ENCODE measurements at regions not wholly inside any gene's neighbourhood (a gene's known extent, or its start where the extent isn't known, plus 50 kb on each side); places are given as distances from the start of the nearest gene placed in this dataset.
"Not testable (repeated sequence)": the region's sequence is repeated elsewhere in the genome, so short reads cannot be mapped to it uniquely, and the experiment has no call there.

DNA sequence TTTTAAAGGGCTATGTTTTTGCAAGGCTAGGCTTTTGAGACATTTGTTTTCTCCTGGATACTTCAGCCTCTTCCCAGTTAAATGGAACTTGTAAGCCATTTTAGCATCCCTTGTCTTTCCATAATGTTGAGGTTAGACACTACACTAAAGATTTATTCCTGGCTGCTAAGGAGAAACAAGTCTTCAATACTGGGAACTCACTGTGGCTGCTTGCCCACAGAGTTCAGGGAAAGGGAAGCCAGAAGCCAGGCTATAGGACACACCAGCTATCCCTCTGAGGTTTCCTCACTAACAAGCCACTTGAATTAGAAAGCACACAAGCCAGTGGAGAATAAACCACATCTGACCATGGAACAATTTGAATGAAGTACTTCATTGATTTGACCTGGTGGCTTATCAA lies 421.7 kb upstream of the CHRM2 start:
- DNase-seq (ENCODE audit: low read depth, low spot score) = no peak
- no peak overlapping the region for H3K27ac ChIP-seq

GRCh38 chr7:136441835-136442234 lies 426.6 kb upstream of the CHRM2 start:
- no peak overlapping the region for H3K27ac ChIP-seq

DNA sequence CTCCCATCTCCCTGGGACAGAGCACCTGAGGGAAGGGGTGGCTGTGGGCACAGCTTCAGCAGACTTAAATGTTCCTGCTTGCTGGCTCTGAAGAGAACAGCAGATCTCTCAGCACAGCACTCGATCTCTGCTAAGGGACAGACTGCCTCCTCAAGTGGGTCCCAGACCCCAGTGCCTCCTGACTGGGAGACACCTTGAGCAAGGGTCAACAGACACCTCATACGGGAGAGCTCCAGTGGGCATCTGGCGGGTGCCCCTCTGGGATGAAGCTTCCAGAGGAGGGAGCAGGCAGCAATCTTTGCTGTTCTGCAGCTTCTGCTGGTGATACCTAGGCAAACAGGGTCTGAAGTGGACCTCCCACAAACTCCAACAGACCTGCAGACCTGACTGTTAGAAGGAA lies 436.7 kb upstream of the CHRM2 start:
- DNase-seq (ENCODE audit: low read depth, low spot score); H3K27ac ChIP-seq: not testable (repeated sequence)

More at GRCh38 chr7:136441835-136442234, 426.6 kb upstream of the CHRM2 start:
- DNase-seq (ENCODE audit: low read depth, low spot score) = no peak

GRCh38 chr7:136424058-136424457 lies 444.4 kb upstream of the CHRM2 start:
- DNase-seq (ENCODE audit: low read depth, low spot score) = no peak
- H3K27ac ChIP-seq = no peak overlapping the region

DNA sequence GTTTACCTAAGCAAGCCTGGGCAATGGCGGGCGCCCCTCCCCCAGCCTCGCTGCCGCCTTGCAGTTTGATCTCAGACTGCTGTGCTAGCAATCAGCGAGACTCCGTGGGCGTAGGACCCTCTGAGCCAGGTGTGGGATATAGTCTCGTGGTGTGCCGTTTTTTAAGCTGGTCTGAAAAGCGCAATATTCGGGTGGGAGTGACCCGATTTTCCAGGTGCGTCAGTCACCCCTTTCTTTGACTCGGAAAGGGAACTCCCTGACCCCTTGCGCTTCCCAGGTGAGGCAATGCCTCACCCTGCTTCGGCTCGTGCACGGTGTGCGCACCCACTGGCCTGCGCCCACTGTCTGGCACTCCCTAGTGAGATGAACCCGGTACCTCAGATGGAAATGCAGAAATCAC lies 442.6 kb upstream of the MTPN start:
- not testable (repeated sequence) for H3K27ac ChIP-seq

GRCh38 chr7:136412952-136413351 lies 435.8 kb upstream of the MTPN start:
- H3K27ac ChIP-seq = no peak overlapping the region
- no peak for DNase-seq (ENCODE audit: low read depth, low spot score)

More for the DNA sequence above, 442.6 kb upstream of the MTPN start:
- DNase-seq (ENCODE audit: low read depth, low spot score) = not testable (repeated sequence)

DNA sequence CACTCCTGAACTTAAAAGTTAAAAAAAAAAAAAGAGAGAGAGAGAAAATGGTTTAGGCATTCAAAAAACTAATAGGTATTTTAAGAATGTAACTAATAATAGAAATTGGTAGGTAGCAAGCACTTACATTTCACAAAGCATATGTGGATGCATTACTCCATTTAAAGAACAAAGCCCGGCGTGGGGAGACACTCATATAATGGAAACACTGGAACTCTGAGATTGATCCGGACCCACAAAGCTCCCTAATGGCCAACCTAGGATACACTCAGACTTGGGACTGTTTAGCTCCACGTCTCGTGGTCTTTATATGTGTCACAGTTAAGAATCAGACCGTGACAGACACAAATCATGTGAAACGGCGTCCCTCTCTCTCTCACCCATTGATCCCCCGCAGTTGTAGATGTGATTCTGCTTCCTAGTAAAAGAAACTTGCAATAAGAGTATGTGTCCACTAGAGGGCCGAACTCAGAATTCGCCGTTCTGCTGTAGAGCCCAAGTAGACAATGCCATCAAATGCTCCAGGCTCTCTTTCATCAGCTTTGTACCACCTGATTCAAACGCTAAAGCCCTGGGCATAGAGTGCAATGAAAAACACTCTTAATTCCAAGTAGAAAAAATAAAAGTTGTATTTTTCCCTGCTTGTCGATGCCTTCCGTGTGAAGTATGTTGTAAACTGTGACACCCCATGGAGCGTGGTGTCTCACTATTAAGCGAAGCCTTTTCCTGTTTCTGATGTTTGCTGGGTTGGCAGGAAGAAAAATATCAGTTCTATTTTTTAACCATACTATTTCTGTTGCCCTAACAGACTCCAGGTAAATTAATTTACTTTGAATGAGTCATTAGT lies 429.0 kb upstream of the MTPN start:
- DNase-seq (ENCODE audit: low read depth, low spot score) = no peak
- H3K27ac ChIP-seq = no peak overlapping the region

DNA sequence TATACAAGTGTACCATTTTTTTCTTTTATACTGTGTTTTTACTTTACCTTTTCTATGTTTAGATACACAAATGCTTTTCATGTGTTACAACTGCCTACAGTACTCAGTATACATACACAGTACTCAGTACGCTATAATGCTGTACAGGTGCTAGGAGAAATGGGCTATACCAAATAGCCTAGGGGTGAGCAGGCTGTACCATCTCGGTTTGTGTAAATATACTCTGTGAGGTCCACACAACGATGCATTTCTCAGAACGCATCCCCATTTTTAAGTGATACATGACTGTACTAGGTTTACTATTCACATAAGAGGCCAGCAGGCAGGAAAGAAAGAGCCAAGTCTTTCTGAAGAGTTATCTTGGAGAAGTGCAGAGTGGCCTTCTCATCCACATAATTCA lies 426.4 kb upstream of the MTPN start:
- no peak overlapping the region for H3K27ac ChIP-seq
- no peak for DNase-seq (ENCODE audit: low read depth, low spot score)

- no peak for DNase-seq (ENCODE audit: low read depth, low spot score)
- H3K27ac ChIP-seq = no peak overlapping the region
Measured at GRCh38 chr7:136400877-136401276, 423.7 kb upstream of the MTPN start.

- DNase-seq (ENCODE audit: low read depth, low spot score) = no peak
Measured at GRCh38 chr7:136399385-136399784, 422.2 kb upstream of the MTPN start.

DNA sequence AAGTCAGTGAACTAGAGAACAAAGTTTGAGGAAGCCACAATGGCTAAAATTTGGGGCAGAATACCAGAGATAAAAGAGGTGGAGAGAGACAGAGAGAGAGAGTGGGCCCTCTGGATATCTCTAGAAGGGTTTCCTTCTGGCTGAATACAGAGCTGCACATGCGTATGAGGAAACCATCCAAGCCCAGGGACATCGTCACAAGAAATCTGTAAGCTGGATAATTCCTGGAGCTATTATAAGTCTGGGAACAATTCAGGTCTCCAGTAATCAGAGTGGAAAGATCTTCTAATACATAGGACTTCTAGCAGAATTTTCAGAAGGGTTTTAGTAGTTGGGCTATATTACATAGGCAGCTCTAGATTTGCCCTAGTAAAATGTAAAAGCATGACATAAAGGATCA lies 415.7 kb upstream of the MTPN start:
- DNase-seq (ENCODE audit: low read depth, low spot score) = no peak
- H3K27ac ChIP-seq = no peak overlapping the region

More at GRCh38 chr7:136399385-136399784, 422.2 kb upstream of the MTPN start:
- no peak overlapping the region for H3K27ac ChIP-seq

DNA sequence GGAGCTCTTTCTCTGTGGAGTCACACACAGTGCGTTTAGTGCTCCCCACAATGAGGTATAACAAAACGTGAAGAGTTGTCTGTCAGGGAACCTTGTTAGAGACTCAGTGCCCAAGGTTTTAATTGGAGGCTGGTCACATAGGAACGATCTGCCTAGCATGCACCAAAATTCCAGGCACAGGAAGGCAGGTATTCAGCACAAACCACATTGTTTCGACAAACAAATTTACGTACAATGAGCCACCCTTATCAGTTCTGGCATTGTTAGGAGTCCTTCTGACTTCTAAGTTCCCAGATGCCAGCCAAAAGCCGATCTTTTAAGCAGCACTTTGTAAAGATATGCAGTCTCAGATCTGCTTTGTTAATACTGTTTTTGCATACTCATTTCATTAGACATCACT lies 414.2 kb upstream of the MTPN start:
- no peak for DNase-seq (ENCODE audit: low read depth, low spot score)
- no peak overlapping the region for H3K27ac ChIP-seq

DNA sequence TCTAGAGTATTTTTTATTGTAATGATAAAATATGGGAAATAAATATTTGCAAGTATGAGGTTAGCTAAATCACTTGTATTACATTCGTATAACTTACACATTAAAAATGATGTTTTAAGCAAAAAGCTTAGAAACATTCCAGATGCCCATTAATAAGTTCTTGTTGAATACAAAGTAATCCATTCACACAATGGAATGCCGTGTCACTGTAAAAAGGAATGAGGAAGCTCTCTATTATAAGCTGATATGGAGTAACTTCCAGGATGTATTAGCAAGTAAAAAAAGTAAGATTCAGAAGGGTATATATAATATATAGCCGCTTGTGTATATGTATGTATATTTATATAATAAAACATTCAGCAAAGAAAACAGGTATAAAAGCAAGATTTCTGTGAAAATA lies 412.8 kb upstream of the MTPN start:
- no peak for DNase-seq (ENCODE audit: low read depth, low spot score)
- no peak overlapping the region for H3K27ac ChIP-seq

GRCh38 chr7:136386876-136387275 lies 409.7 kb upstream of the MTPN start:
- H3K27ac ChIP-seq = no peak overlapping the region
- DNase-seq (ENCODE audit: low read depth, low spot score) = no peak

GRCh38 chr7:136371409-136371808 lies 394.2 kb upstream of the MTPN start:
- H3K27ac ChIP-seq; DNase-seq (ENCODE audit: low read depth, low spot score): not testable (repeated sequence)

DNA sequence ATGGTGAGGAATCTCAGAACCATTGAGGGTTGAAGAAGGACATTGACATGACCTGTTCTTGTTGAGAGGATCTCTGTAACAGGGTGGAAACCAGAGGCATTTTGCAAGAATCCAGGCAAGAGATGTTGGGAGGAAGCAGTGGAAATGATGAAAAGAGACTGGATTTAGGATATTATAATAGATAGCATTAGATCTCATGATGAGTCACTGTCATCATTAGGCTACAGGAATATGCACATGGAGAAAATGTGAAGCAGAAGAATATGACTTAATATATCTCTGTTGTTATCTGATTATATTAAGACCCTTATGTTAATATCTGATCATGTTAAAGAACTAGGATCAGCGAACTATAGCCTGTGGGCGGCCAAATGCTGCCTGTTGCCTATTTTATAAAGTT lies 393.0 kb upstream of the MTPN start:
- no peak for DNase-seq (ENCODE audit: low read depth, low spot score)
- no peak overlapping the region for H3K27ac ChIP-seq

DNA sequence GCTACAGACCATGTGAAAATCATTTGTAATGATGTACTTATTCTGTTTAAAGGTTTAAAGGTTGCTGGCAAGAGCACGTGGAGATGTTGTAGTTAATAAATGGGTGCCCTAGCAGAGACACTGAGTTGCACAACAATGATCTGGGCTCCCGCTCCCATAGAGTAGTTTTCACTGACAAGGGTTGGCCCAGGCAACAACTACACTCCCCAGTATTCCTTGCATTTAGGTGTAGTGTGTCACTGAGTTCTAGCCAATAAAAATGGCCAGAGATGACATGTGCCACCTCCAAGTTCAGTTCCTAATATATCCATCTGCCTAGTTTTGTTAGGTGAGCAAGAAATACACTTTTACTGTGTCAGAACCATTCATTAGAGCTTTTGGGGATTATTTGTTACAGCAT lies 392.1 kb upstream of the MTPN start:
- no peak for DNase-seq (ENCODE audit: low read depth, low spot score)
- no peak overlapping the region for H3K27ac ChIP-seq

DNA sequence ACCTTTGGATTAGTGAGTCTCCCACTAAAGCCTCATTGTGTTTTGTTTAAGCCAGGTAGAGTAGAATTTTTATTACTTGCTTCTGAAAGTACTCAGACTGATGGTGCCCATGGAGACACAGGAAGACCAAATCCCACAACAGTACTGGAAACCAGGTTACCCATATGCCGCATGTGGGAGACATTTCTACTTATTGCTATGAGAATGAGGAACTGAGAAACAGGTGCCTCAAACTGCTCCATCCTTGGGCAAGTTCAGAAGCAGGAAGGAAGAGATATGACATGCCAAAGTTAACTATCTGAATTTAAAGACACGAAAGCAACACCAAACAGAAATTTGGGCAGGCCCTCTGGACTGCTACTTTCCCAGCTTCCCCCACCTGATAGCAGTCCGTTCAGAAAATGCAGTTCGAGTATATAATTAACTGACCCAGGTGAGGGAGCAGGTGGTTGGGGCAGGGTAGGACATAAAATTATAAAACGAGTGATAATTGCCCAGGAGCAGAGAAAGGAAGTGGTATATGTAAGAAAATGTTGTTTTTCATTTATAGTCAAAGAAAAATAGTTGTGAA lies 382.3 kb upstream of the MTPN start:
- DNase-seq (ENCODE audit: low read depth, low spot score) = no peak
- no peak overlapping the region for H3K27ac ChIP-seq

DNA sequence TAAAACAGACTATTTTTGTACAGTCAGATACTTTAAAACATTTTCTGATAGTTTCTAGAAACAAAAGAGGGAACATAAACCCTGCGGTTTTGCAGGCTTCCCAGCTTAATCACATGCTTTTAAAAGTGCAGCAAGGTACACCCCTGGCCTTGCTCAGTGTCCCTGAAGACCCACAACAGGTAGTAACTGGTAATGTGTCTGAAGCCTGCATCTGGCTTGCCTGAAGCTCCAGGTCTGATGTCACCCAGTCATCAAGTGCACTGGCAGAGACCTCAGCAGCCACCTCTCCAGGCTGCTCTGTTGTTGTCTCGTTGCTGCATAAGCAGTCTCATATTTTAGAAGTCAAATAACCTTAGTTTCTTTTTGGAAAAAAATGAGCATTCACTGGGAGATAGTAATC lies 376.1 kb upstream of the MTPN start:
- H3K27ac ChIP-seq = no peak overlapping the region
- no peak for DNase-seq (ENCODE audit: low read depth, low spot score)

DNA sequence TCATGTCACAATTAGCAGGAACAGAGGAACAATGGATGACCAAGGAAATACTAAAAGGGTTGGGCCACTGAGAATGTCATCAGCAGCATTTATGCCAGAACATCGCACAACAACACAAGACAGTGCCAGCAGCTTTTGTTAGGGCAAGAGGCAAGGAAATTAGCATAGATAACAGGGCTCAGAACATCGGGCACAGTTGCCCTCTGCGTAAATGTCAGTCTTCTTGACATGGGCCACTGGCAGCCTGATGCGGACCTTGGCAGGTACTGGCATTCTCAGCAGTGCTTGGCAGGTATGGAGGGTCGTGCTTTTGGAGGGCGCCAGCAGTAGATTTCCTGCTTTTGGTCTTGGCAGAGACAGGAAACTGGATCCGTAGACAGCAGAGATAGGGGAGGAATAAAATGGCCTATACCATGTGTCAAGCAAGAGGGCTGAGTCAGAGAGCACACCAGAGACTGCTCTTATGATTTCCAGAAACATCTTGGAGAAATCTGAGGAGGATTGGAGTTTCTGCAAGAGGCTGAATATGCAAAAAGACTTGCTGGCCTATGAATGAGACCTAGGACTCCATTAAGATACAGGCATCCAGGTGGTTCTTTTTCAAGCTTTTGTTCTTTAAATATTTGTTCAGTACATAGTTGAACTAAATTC lies 371.5 kb upstream of the MTPN start:
- H3K27ac ChIP-seq = no peak overlapping the region
- no peak for DNase-seq (ENCODE audit: low read depth, low spot score)

GRCh38 chr7:136348142-136348541 lies 371.0 kb upstream of the MTPN start:
- DNase-seq (ENCODE audit: low read depth, low spot score) = no peak

More at GRCh38 chr7:136348142-136348541, 371.0 kb upstream of the MTPN start:
- no peak overlapping the region for H3K27ac ChIP-seq
